ENCODE measurements at regions not wholly inside any gene's neighbourhood (a gene's known extent, or its start where the extent isn't known, plus 50 kb on each side); places are given as distances from the start of the nearest gene placed in this dataset.

DNA sequence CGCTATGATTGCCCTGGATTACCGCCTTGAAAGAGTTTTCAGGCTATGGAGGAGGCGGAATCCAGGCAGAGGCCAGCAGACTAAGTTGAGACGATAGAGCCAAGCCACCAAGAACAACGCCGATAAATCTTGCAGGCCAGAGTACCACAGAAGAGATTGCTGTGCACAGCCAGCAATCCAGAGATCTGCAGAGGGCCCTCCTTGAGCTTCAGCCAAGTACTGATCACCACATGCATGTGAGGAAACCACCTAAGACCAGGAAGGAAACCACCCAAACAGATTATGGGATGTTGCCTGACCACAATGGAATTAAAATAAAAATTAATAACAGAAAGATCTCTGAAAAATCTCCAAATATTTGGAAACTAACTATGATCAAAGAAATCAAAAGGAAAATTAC, 74.9 kb downstream of the GCNT4 start:
- Histone ChIP-seq H3K36me3 (ENCODE audit: insufficient read depth) (no peaks in the 10 kb centered on the region), H4K20me1 (ENCODE audit: insufficient read depth) (no peaks in the 10 kb centered on the region), H3K9ac (no peak overlapping the region), H3K27me3 (ENCODE audit: insufficient read depth, low read depth) (no peaks in the 10 kb centered on the region), H3K4me1 (ENCODE audit: low read depth, poor library complexity, severe bottlenecking) (no peaks in the 10 kb centered on the region), H3K4me2 (no peak overlapping the region), H3K4me3 (IDR thresholded peaks at IDR 0.05; ENCODE audit: insufficient read depth, low read depth, low read length) (no peak overlapping the region), H2AFZ (ENCODE audit: low read depth) (no peak overlapping the region), H3K79me2 (ENCODE audit: insufficient read depth, low read depth) (no peaks in the 10 kb centered on the region), H3K27ac (no peak overlapping the region)
- TF ChIP-seq, protein P1, sequence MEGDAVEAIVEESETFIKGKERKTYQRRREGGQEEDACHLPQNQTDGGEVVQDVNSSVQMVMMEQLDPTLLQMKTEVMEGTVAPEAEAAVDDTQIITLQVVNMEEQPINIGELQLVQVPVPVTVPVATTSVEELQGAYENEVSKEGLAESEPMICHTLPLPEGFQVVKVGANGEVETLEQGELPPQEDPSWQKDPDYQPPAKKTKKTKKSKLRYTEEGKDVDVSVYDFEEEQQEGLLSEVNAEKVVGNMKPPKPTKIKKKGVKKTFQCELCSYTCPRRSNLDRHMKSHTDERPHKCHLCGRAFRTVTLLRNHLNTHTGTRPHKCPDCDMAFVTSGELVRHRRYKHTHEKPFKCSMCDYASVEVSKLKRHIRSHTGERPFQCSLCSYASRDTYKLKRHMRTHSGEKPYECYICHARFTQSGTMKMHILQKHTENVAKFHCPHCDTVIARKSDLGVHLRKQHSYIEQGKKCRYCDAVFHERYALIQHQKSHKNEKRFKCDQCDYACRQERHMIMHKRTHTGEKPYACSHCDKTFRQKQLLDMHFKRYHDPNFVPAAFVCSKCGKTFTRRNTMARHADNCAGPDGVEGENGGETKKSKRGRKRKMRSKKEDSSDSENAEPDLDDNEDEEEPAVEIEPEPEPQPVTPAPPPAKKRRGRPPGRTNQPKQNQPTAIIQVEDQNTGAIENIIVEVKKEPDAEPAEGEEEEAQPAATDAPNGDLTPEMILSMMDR (conservative IDR thresholded peaks at IDR 0.05; ENCODE audit: low read depth, low read length) = no peak

DNA sequence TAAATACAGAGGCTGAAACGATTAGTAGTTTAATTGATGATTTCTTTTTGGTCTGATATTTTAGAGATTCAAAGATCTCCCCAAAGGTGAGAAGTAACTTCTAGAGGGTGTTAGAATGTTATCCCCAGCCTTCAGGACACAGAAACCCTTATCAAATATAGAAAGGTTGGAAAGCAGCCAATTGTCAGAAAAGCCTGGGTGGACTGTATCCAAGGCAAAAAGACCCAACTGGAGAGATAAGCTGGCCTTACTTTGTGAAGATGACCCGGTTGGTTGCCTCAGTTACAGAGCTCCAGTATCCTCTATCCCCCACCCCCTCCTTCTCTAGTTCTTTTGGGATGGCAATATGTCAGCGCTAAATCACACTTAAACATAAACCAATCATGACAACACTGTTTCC, 75.7 kb downstream of the GCNT4 start:
- no peaks in the 10 kb centered on the region for H3K36me3 ChIP-seq (ENCODE audit: insufficient read depth)
- no peaks in the 10 kb centered on the region for H3K79me2 ChIP-seq (ENCODE audit: insufficient read depth, low read depth)
- H3K9ac ChIP-seq = no peak overlapping the region
- H3K4me2 ChIP-seq = no peak overlapping the region
- H3K4me3 ChIP-seq (IDR thresholded peaks at IDR 0.05; ENCODE audit: insufficient read depth, low read depth, low read length) = no peak overlapping the region
- TF ChIP-seq, protein P1 (conservative IDR thresholded peaks at IDR 0.05; ENCODE audit: low read depth, low read length) = no peak
- H4K20me1 ChIP-seq (ENCODE audit: insufficient read depth) = no peaks in the 10 kb centered on the region
- no peaks in the 10 kb centered on the region for H3K27me3 ChIP-seq (ENCODE audit: insufficient read depth, low read depth)
- no peaks in the 10 kb centered on the region for H3K4me1 ChIP-seq (ENCODE audit: low read depth, poor library complexity, severe bottlenecking)
- H3K27ac ChIP-seq = no peak overlapping the region
- H2AFZ ChIP-seq (ENCODE audit: low read depth) = no peak overlapping the region

GRCh38 chr5:74975582-74975981, 76.8 kb downstream of the GCNT4 start:
- H3K79me2 ChIP-seq (ENCODE audit: insufficient read depth, low read depth) = no peaks in the 10 kb centered on the region
- H3K27me3 ChIP-seq (ENCODE audit: insufficient read depth, low read depth) = no peaks in the 10 kb centered on the region
- no peak overlapping the region for H3K27ac ChIP-seq
- H3K4me1 ChIP-seq (ENCODE audit: low read depth, poor library complexity, severe bottlenecking) = no peaks in the 10 kb centered on the region
- H4K20me1 ChIP-seq (ENCODE audit: insufficient read depth) = no peaks in the 10 kb centered on the region
- no peak overlapping the region for H3K4me3 ChIP-seq (IDR thresholded peaks at IDR 0.05; ENCODE audit: insufficient read depth, low read depth, low read length)
- H3K9ac ChIP-seq = no peak overlapping the region
- TF ChIP-seq, protein P1 (conservative IDR thresholded peaks at IDR 0.05; ENCODE audit: low read depth, low read length) = no peak
- H3K36me3 ChIP-seq (ENCODE audit: insufficient read depth) = no peaks in the 10 kb centered on the region
- H3K4me2 ChIP-seq = no peak overlapping the region
- H2AFZ ChIP-seq (ENCODE audit: low read depth) = no peak overlapping the region

DNA sequence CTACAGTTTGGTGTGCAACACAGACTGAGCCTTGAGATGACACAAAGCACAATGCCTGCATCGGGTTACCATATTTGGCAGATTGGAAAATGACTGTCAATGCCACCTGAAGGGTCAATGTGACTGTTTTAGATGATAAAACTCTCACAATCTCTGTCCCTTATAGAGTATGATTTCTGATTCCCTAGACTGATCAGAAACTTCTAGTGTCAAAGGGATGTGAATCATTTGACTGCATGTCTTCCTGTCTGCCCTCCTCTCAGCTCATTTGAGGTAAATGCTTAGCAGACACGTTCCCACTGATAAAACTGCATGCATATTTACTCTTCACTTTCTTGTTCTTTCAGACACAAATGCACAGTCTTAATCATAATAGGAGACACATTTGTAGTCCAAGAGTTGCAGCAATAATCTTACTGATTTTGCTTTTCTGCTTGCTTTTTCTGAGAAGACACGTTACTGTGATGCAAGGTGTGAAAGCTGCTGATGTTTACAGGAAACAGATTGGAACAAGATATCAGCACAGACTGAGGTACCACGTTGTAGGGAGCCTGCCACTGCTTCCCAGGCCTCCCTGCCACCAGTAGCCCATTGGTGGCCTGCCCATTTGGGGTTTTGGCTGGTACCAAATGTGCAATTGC, 77.8 kb downstream of the GCNT4 start:
- Histone ChIP-seq H3K36me3 (ENCODE audit: insufficient read depth) (no peaks in the 10 kb centered on the region), H3K27ac (no peak overlapping the region), H3K4me3 (IDR thresholded peaks at IDR 0.05; ENCODE audit: insufficient read depth, low read depth, low read length) (no peak overlapping the region), H3K27me3 (ENCODE audit: insufficient read depth, low read depth) (no peaks in the 10 kb centered on the region), H3K79me2 (ENCODE audit: insufficient read depth, low read depth) (no peaks in the 10 kb centered on the region), H3K4me1 (ENCODE audit: low read depth, poor library complexity, severe bottlenecking) (no peaks in the 10 kb centered on the region), H4K20me1 (ENCODE audit: insufficient read depth) (no peaks in the 10 kb centered on the region), H2AFZ (ENCODE audit: low read depth) (no peak overlapping the region), H3K4me2 (no peak overlapping the region), H3K9ac (no peak overlapping the region)
- TF ChIP-seq, protein P1 (conservative IDR thresholded peaks at IDR 0.05; ENCODE audit: low read depth, low read length) = no peak

All from KMS-11 (cell line).